OCI-LY1 (cell line): ENCODE measurements at regions not wholly inside any gene's neighbourhood (a gene's known extent, or its start where the extent isn't known, plus 50 kb on each side); places are given as distances from the start of the nearest gene placed in this dataset.

ENCODE experiments used
- CTCF ChIP-seq: fragments of 200-600 bp; sonication (generic), shearing (Covaris generic); IDR thresholded peaks from 2 replicates; pipeline ENCODE4 v1.5.1; 2017; ENCODE audit warnings: mild to moderate bottlenecking, antibody characterized with exemption, low read length, moderate library complexity, mixed read lengths
- EZH2 ChIP-seq: fragments of 200-600 bp; sonication (generic), shearing (Covaris generic); IDR thresholded peaks from 2 replicates; pipeline ENCODE4 v1.8.0; 2017; ENCODE audit warnings: borderline replicate concordance, mixed run types, mild to moderate bottlenecking, antibody characterized with exemption, low read length, moderate library complexity, mixed read lengths

DNA sequence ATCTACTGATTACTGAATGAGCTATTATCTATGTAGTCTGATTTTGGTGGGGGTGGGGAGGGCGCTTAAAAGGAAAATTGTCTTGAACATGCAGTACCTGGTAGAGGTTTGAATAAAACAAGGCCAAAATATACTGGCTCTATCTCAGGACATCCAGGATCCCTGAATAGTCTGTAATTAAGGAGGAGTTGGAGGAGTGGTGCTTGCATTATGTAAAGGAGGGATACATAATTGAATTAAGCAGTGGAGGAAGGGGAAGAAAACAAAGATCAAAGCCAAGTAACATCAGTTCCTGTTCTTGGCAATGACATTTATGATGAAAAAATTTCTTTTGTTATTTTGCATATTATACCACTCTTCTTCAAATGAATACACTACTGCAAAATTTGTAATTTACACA lies 539.4 kb upstream of the ZEB2 start:
- no peak for TF ChIP-seq CTCF
- no peak for TF ChIP-seq EZH2
